ENCODE measurements at regions not wholly inside any gene's neighbourhood (a gene's known extent, or its start where the extent isn't known, plus 50 kb on each side); places are given as distances from the start of the nearest gene placed in this dataset.

GRCh38 chr13:42720858-42721219 is 60.5 kb upstream of the FAM216B start:
- TF ChIP-seq CTCF (IDR thresholded peaks at IDR 0.05) (no peak), POLR2AphosphoS5 (IDR thresholded peaks at IDR 0.05) (no peak)

All from breast epithelium (tissue), 3 donors.